H1 (cell line): ENCODE measurements at regions not wholly inside any gene's neighbourhood (a gene's known extent, or its start where the extent isn't known, plus 50 kb on each side); places are given as distances from the start of the nearest gene placed in this dataset.

Source experiments
- ATF3 ChIP-seq: IDR thresholded peaks from 2 replicates; pipeline ENCODE4 v1.6.1; 2011; ENCODE audit warnings: low read depth, mild to moderate bottlenecking, low read length; ENCODE audit not compliant: insufficient read depth
- CTCF ChIP-seq, 3 experiments: IDR thresholded peaks; 1 replicate in 2 of 3; 2 replicates in 1 of 3; pipeline versions ENCODE4 v1.5.1 to v1.6.1; 2011; ENCODE audit warnings: low read length in 3 of 3, mild to moderate bottlenecking in 3 of 3, inconsistent platforms in 2 of 3, low read depth in 1 of 3, moderate library complexity in 1 of 3; ENCODE audit not compliant: insufficient read depth in 1 of 3; ENCODE audit errors: control extremely low read depth in 1 of 3
- EZH2 ChIP-seq: fragments of 200-600 bp; sonication (generic); IDR thresholded peaks from 2 replicates; pipeline ENCODE4 v1.7.1; 2012; ENCODE audit warnings: low read depth, mild to moderate bottlenecking, moderate library complexity, low read length, inconsistent platforms; ENCODE audit not compliant: severe bottlenecking
- MAFK ChIP-seq: IDR thresholded peaks from 2 replicates; pipeline ENCODE4 v1.6.1; 2012; ENCODE audit warnings: low read depth, mild to moderate bottlenecking, improper control_type of control experiment, low read length
- MAX ChIP-seq: IDR thresholded peaks from 2 replicates; pipeline ENCODE4 v1.6.1; 2012; ENCODE audit warnings: inconsistent platforms
- POLR2AphosphoS5 ChIP-seq: IDR thresholded peaks from 2 replicates; pipeline ENCODE4 v1.6.1; 2011; ENCODE audit warnings: low read depth, low read length
- RBBP5 ChIP-seq: IDR thresholded peaks from 2 replicates; pipeline ENCODE4 v1.7.1; 2012; ENCODE audit warnings: low read depth, mild to moderate bottlenecking, inconsistent platforms, low read length, moderate library complexity, borderline replicate concordance
- RXRA ChIP-seq: IDR thresholded peaks from 2 replicates; pipeline ENCODE4 v1.6.1; 2011; ENCODE audit warnings: low read depth, mild to moderate bottlenecking, low read length, moderate library complexity; ENCODE audit not compliant: insufficient read depth
- TAF1 ChIP-seq: IDR thresholded peaks from 2 replicates; pipeline ENCODE4 v1.6.1; 2011; ENCODE audit warnings: mild to moderate bottlenecking, low read depth, low read length
- USF2 ChIP-seq: IDR thresholded peaks from 2 replicates; pipeline ENCODE4 v1.6.1; 2011; ENCODE audit warnings: low read length, improper control_type of control experiment

GRCh38 chr6:105533301-105533700 is 130.4 kb upstream of the PREP start:
- TF ChIP-seq CTCF (IDR thresholded peaks at IDR 0.05; ENCODE audit: control extremely low read depth in 1 of 3, insufficient read depth in 1 of 3, low read depth in 1 of 3, low read length in 3 of 3) (no peak), TAF1 (no peak), MAFK (no peak), ATF3 (no peak), POLR2AphosphoS5 (no peak), EZH2 (no peak), RXRA (no peak), MAX (no peak), USF2 (no peak), RBBP5 (no peak)
